AG04449 (cell line): ENCODE measurements at regions not wholly inside any gene's neighbourhood (a gene's known extent, or its start where the extent isn't known, plus 50 kb on each side); places are given as distances from the start of the nearest gene placed in this dataset.

Source experiments
- CTCF ChIA-PET: fragments of 350-600 bp; formaldehyde crosslinking; extraction: SDS; loops from one replicate; lab custom pipeline; 2021; ENCODE audit warnings: antibody characterized with exemption; lab: Yijun Ruan, JAX
- POLR2A ChIA-PET: fragments of 400-600, 350-600 bp; formaldehyde crosslinking; extraction: SDS; loops from one replicate; lab custom pipeline; 2020; ENCODE audit warnings: antibody characterized with exemption, inconsistent platforms; lab: Yijun Ruan, JAX
- DNase-seq: peaks from one replicate; pipeline ENCODE4 v3.0.0-alpha.2; 2010; ENCODE audit warnings: low read depth, low spot score
- H3K4me3 ChIP-seq: 2 replicates; pipeline ENCODE4 v1.5.1; 2011; ENCODE audit warnings: low read depth, mild to moderate bottlenecking, control low read depth, low read length
- TF ChIP-seq, protein P1 (sequence below): IDR thresholded peaks from one replicate; pipeline ENCODE4 v1.5.1; 2011; ENCODE audit warnings: mild to moderate bottlenecking, moderate library complexity, low read length, control low read depth, inconsistent platforms; ENCODE audit not compliant: insufficient read depth; ENCODE audit errors: missing control alignments

DNA sequence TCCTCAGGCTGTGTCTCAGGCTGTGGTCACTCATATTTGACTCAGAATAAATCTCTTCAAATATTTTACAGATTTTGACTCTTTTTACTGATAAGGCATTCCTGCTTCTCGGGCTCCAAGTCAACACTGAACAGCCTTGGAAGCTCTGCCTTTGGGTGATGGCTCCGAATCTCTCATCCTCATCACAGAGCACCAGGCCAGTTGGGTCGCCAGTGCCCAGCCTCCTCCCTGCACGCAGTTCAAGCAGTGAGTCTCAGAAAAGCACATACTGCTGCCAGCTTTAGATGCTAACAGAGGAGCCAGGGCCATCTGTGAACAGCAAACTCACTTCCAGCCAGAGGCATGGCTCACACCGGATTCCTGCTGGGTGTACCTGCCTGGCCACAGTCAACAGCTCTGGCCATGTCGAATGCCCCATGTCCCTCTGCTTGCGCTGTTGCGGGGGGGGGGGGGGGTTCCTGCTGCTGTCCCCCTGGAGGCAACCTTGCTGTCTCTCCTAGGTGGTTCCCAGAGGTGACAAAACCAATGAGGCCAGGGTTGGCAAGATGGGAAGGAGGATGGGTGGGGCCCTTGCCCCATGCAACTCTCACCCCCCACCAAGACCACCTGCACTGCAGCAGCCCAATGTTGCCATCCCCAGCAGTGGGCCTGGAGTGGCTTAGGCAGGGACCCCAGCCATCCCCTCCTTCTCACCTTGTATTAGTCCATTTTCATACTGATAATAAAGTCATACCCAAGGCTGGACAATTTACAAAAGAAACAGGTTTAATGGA, 248.8 kb downstream of the ERMARD start:
- TF ChIP-seq, protein P1, sequence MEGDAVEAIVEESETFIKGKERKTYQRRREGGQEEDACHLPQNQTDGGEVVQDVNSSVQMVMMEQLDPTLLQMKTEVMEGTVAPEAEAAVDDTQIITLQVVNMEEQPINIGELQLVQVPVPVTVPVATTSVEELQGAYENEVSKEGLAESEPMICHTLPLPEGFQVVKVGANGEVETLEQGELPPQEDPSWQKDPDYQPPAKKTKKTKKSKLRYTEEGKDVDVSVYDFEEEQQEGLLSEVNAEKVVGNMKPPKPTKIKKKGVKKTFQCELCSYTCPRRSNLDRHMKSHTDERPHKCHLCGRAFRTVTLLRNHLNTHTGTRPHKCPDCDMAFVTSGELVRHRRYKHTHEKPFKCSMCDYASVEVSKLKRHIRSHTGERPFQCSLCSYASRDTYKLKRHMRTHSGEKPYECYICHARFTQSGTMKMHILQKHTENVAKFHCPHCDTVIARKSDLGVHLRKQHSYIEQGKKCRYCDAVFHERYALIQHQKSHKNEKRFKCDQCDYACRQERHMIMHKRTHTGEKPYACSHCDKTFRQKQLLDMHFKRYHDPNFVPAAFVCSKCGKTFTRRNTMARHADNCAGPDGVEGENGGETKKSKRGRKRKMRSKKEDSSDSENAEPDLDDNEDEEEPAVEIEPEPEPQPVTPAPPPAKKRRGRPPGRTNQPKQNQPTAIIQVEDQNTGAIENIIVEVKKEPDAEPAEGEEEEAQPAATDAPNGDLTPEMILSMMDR = no peak
- CTCF ChIA-PET = no interaction called here
- DNase-seq = no peak
- H3K4me3 ChIP-seq = no peak overlapping the region
- POLR2A ChIA-PET = no interaction called here

DNA sequence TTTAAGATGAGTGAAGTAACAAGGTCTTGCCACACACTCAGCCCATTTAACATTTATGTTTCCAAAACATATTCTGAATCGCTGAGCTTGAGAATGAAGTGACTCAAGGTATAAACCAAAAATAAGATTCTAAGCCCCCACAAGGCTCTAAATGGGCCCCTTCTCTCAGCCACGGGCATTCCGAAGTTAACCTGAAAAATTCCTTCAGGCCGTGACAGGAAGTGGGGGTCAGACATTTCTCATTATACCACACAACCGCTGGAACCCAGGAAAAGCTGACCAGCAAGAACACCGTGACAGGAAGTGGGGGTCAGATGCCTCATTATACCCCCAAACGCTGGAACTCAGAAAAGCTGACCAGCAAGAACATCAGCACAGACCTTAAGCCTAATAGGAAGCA, 247.9 kb downstream of the ERMARD start:
- CTCF ChIA-PET = no interaction called here
- POLR2A ChIA-PET = no interaction called here
- TF ChIP-seq, protein P1 = no peak
- no peak overlapping the region for H3K4me3 ChIP-seq
- no peak for DNase-seq

DNA sequence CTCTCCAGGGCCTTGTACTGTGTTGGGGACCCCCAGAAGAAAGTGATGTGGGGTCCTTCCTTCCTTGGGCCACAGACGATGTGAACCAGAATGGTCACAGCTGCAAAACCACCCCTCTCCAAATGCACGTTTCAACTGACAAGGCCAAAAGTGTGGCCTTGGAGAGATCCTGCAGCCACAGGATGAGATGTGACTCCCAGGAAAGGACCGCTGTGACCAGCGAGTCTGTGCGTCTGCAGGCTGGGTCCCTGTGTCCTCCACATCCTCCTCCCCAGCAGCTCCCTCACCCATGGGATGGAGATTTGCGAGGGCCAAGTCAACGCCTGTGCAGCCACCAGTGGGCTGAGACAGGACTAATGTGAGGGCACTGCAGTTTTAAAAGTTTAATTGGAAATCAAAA, 247.0 kb downstream of the ERMARD start:
- no peak for DNase-seq
- ChIA-PET POLR2A (no interaction called here), CTCF (no interaction called here)
- TF ChIP-seq, protein P1 = no peak
- H3K4me3 ChIP-seq = no peak overlapping the region

DNA sequence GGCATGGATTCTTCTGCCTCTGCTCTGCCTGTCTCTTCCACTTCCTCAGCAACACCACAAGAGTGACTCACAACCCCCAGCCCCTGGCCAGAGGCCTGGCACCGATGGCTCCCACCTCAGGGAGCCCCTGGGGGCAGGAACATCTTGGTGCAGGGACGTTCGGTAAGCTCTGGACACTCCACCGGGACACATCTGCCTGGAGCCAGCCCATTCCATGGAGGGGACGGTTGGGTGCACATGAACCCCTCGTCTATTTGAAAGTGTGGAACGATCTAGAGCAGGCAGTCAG, 246.5 kb downstream of the ERMARD start:
- TF ChIP-seq, protein P1 = no peak
- no peak overlapping the region for H3K4me3 ChIP-seq
- POLR2A ChIA-PET = no interaction called here
- DNase-seq = no peak
- CTCF ChIA-PET = no interaction called here

DNA sequence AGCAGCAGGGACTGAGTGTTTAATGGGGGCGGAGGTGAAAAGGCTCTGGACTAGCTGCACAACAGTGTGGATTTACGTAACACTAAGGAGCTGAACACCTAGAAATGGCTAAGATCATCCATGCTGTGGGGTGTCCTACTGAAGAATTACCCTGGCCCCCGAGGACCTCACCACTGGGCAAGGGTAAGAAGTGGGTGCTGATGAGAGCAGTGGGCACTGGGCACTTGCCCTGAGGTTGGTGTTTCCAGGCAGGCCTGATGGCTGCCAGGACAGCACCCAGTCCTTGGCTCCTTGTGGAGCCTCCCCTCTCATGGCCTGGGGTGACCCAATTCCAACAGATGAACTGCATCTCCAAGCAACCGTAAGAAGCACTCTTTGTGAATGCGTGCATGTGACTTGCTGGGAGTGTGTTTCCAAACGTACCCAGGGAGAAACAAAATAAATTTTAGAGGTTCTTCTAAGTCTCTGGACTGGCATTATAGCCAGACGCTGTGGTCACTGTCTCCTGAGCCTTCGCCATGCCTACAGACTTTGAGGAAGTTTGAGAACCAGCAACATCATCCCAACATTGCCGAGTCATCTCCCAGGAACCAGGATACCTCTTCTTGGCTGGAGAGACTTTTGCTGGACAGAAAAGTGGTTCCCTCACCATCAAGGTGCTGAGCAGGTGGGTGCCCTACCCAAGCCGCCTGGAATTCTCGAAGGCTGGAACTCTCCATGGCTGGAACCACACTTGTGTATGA, 245.9 kb downstream of the ERMARD start:
- no peak for DNase-seq
- TF ChIP-seq, protein P1 = no peak
- ChIA-PET CTCF (no interaction called here), POLR2A (no interaction called here)
- H3K4me3 ChIP-seq = no peak overlapping the region

DNA sequence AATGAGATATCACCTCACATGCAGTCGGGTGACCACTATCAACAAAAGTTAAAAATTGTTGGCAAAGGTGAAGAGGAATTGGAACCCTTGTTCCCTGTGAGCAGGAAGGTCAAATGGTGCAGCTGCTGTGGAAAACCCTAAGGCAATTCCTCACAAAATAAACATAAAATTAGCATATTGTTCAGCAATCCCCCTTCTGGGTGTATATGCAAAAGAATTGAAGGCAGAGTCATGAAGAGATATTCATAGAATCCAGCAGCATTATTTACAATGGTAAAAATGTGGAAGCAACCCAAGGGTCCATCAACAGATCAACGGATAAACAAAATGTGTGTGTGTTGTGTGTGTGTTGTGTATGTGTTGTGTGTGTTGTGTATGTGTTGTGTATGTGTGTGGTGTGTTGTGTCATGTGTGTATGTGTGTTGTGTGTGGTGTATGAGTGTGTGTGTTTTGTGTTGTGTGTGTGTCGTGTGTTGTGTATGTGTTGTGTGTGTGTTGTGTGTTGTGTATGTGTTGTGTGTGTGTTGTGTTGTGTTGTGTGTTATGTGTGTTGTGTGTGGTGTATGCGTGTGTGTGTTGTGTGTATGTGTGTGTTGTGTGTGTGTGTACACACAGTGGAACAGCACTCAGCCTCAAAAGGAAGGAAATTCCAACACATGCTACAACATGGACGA, 245.1 kb downstream of the ERMARD start:
- H3K4me3 ChIP-seq = no peak overlapping the region
- no peak for DNase-seq
- ChIA-PET CTCF (no interaction called here), POLR2A (no interaction called here)
- TF ChIP-seq, protein P1 = no peak
